ENCODE measurements at regions not wholly inside any gene's neighbourhood (a gene's known extent, or its start where the extent isn't known, plus 50 kb on each side); places are given as distances from the start of the nearest gene placed in this dataset.

DNA sequence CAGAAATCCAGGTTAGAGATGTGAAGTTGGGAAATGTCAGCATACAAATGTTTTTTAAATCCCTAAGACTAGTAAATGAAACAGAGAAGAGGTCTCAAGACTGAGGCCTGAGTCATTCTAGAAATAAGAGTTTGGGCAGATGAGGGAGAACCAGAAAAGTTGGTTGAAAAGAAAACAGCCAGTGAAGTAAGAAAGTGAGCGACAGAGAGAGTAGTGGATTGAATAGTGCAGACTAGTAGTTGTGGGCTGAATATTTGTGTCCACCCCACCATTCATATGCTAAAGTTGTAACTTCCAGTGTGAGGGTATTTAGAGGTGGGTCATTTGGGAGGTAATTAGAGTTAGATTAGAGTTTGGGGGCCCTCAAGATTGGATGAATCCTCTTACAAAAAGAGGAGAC lies 889.2 kb downstream of the TTLL7 start:
- 35 to 100% methylated on average over 1 of the region's 1 CpG for whole genome bisulfite sequencing, 2 donors
- no peaks in the 10 kb centered on the region for H3K36me3 ChIP-seq
- no peak for TF ChIP-seq CTCF (IDR thresholded peaks at IDR 0.05)
- no peaks in the 10 kb centered on the region for H3K27me3 ChIP-seq
- no peaks in the 10 kb centered on the region for H3K9me3 ChIP-seq
- DNase-seq (no peak), ATAC-seq (ENCODE audit: low FRiP score in 2 of 2) (no peak)
- no peaks in the 10 kb centered on the region for H3K4me1 ChIP-seq
- H3K4me3 ChIP-seq = no peak overlapping the region
- H3K27ac ChIP-seq = no peak overlapping the region

DNA sequence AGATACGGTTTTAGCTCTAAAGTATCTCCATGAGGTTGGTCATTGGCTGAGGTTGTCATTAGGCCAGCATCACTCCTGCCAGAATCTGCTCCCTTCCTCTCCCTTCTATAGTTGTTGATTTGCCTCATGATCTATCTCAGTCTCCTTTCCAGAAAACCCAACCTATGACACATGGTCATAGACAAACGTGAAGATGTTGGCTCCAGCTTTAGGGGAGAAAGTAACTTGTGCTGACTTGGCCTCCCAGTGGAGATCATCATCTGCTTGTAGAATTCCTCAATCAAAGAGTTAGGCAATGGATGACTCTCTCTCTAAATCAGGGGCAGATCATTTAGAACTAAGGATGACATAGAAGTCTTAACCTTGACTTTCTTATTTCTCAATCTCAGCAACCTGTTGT lies 894.4 kb downstream of the TTLL7 start:
- DNase-seq (no peak), ATAC-seq (ENCODE audit: low FRiP score in 2 of 2) (no peak)
- H3K4me1 ChIP-seq = peaks cover 0 to 4% (median 2%) of the 10 kb centered on the region in 4 donors
- no peaks in the 10 kb centered on the region for H3K27me3 ChIP-seq
- WGBS, 2 donors = 65 to 86% methylated on average over 2 of the region's 2 CpGs
- H3K36me3 ChIP-seq = no peaks in the 10 kb centered on the region
- no peaks in the 10 kb centered on the region for H3K9me3 ChIP-seq
- no peak overlapping the region for H3K27ac ChIP-seq
- H3K4me3 ChIP-seq = no peak overlapping the region
- TF ChIP-seq POLR2AphosphoS5 (IDR thresholded peaks at IDR 0.05) (no peak), POLR2A (IDR thresholded peaks at IDR 0.05) (no peak), CTCF (IDR thresholded peaks at IDR 0.05) (no peak), EP300 (IDR thresholded peaks at IDR 0.05) (no peak)

GRCh38 chr1:83103341-83103740 lies 895.6 kb downstream of the TTLL7 start:
- Histone ChIP-seq H3K27me3 (no peaks in the 10 kb centered on the region), H3K4me1 (peaks cover 0 to 4% (median 2%) of the 10 kb centered on the region in 4 donors), H3K4me3 (no peak overlapping the region), H3K27ac (no peak overlapping the region), H3K9me3 (no peaks in the 10 kb centered on the region), H3K36me3 (no peaks in the 10 kb centered on the region)
- DNase-seq (no peak), ATAC-seq (ENCODE audit: low FRiP score in 2 of 2) (no peak)
- TF ChIP-seq EP300 (IDR thresholded peaks at IDR 0.05) (no peak), CTCF (IDR thresholded peaks at IDR 0.05) (no peak), POLR2AphosphoS5 (IDR thresholded peaks at IDR 0.05) (no peak), POLR2A (IDR thresholded peaks at IDR 0.05) (no peak)
- 78 to 80% methylated on average over 2 of the region's 2 CpGs for WGBS, 2 donors

DNA sequence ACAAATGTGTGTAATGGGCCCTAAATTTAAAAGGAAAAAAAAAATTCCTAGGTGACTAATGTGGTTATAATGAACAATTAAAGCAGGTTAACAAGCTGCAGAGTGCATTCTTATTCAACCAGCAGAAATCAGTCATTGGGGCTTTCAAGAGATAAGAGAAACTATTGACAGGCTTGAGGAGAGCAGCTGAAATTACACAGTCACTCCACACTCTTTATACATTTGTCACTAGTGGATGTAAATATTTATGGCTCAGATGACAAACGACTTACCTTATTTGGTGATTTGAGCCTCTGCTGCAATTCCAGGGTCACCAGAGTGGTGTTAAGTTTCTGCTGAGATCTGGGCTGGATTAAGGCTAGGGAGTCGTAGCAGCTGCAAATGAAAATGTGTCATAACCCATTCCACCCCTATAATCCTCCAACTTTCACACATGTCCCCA lies 896.3 kb downstream of the TTLL7 start:
- DNase-seq (no peak), ATAC-seq (ENCODE audit: low FRiP score in 2 of 2) (no peak)
- no peaks in the 10 kb centered on the region for H3K27me3 ChIP-seq
- no peak overlapping the region for H3K4me3 ChIP-seq
- 16 to 34% methylated on average over 2 of the region's 2 CpGs for WGBS, 2 donors
- no peaks in the 10 kb centered on the region for H3K36me3 ChIP-seq
- no peaks in the 10 kb centered on the region for H3K9me3 ChIP-seq
- TF ChIP-seq CTCF (IDR thresholded peaks at IDR 0.05) = no peak
- TF ChIP-seq EP300 (IDR thresholded peaks at IDR 0.05) = no peak
- no peak for TF ChIP-seq POLR2A (IDR thresholded peaks at IDR 0.05)
- TF ChIP-seq POLR2AphosphoS5 (IDR thresholded peaks at IDR 0.05) = no peak
- H3K4me1 ChIP-seq = peaks cover 0 to 4% (median 2%) of the 10 kb centered on the region in 4 donors
- no peak overlapping the region for H3K27ac ChIP-seq

DNA sequence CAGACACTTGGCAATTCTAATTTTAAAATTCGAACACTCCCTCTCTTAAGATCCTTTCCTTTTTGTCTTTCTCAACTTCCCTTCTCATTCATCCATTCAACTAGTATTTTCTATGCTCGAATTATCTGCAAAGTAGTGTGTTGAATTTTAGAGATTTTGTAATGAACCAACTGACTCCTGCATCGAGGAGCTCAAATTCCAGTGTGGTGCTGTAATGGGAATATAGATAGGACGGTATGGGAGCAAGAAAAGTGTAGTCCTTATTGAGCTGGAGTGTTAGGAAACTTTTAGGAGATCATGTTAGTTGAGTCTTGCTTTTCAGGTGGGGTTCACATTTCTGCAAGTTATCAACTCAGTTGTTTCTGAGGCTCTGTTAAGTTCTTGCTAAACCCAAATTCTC lies 897.5 kb downstream of the TTLL7 start:
- 78 to 82% methylated on average over 4 of the region's 4 CpGs for WGBS, 2 donors
- no peaks in the 10 kb centered on the region for H3K27me3 ChIP-seq
- DNase-seq (no peak), ATAC-seq (ENCODE audit: low FRiP score in 2 of 2) (no peak)
- no peaks in the 10 kb centered on the region for H3K36me3 ChIP-seq
- TF ChIP-seq EP300 (IDR thresholded peaks at IDR 0.05) = no peak
- TF ChIP-seq POLR2A (IDR thresholded peaks at IDR 0.05) = no peak
- TF ChIP-seq POLR2AphosphoS5 (IDR thresholded peaks at IDR 0.05) = no peak
- no peak for TF ChIP-seq CTCF (IDR thresholded peaks at IDR 0.05)
- no peak overlapping the region for H3K4me3 ChIP-seq
- H3K27ac ChIP-seq = no peak overlapping the region
- H3K9me3 ChIP-seq = no peaks in the 10 kb centered on the region
- peaks cover 0 to 4% (median 2%) of the 10 kb centered on the region in 4 donors for H3K4me1 ChIP-seq

Measured in upper lobe of left lung (tissue), 6 donors.